Cardiac muscle cell (in vitro differentiated cells and primary cell): ENCODE measurements at regions not wholly inside any gene's neighbourhood (a gene's known extent, or its start where the extent isn't known, plus 50 kb on each side); places are given as distances from the start of the nearest gene placed in this dataset.
"Not testable (repeated sequence)": the region's sequence is repeated elsewhere in the genome, so short reads cannot be mapped to it uniquely, and the experiment has no call there.

Experiments used
- DNase-seq, 2 donors: peaks; one replicate each; pipeline versions ENCODE4 v3.0.0 to v3.0.0-alpha.2; 2010 to 2017; ENCODE audit warnings: low read depth in 1 of 2, low spot score in 1 of 2
- H3K27ac ChIP-seq: fragments of 200-600 bp; sonication (generic); 2 replicates; pipeline ENCODE4 v1.5.1; 2016
- H3K27me3 ChIP-seq: fragments of 200-600 bp; sonication (generic); 2 replicates; pipeline ENCODE4 v1.6.0; 2016; ENCODE audit warnings: control low read depth
- H3K36me3 ChIP-seq: fragments of 200-600 bp; sonication (generic); 2 replicates; pipeline ENCODE4 v1.5.1; 2016; ENCODE audit warnings: control low read depth
- H3K4me1 ChIP-seq: fragments of 200-600 bp; sonication (generic); 2 replicates; pipeline ENCODE4 v1.8.1; 2017; ENCODE audit warnings: low read depth, mild to moderate bottlenecking, mixed run types
- H3K4me3 ChIP-seq: fragments of 200-600 bp; sonication (generic); 2 replicates; pipeline ENCODE4 v1.5.1; 2016; ENCODE audit warnings: mild to moderate bottlenecking
- H3K9me3 ChIP-seq: fragments of 200-600 bp; sonication (generic); 2 replicates; pipeline ENCODE4 v1.5.1; 2017; ENCODE audit warnings: low read depth, mild to moderate bottlenecking, control low read depth
- CTCF ChIP-seq: IDR thresholded peaks from 2 replicates; pipeline ENCODE4 v1.5.1; 2012; ENCODE audit warnings: low read depth, mild to moderate bottlenecking, low read length

GRCh38 chr11:33443684-33444083 is 186.5 kb downstream of the HIPK3 start:
- Histone ChIP-seq H3K36me3 (no peaks in the 10 kb centered on the region), H3K27ac (no peak overlapping the region), H3K4me3 (no peak overlapping the region), H3K27me3 (no peaks in the 10 kb centered on the region), H3K9me3 (no peaks in the 10 kb centered on the region), H3K4me1 (no peaks in the 10 kb centered on the region)
- DNase-seq: no peak
- no peak for TF ChIP-seq CTCF

- no peak for TF ChIP-seq CTCF
- Histone ChIP-seq H3K4me3 (no peak overlapping the region), H3K27me3 (no peaks in the 10 kb centered on the region), H3K27ac (no peak overlapping the region), H3K4me1 (no peaks in the 10 kb centered on the region), H3K9me3 (no peaks in the 10 kb centered on the region), H3K36me3 (no peaks in the 10 kb centered on the region)
- DNase-seq: no peak
These were observed 181.1 kb downstream of the HIPK3 start for GRCh38 chr11:33438301-33438700.

- DNase-seq: no peak
- H3K36me3 ChIP-seq: no peaks in the 10 kb centered on the region
- no peaks in the 10 kb centered on the region for H3K4me1 ChIP-seq
- no peaks in the 10 kb centered on the region for H3K27me3 ChIP-seq
- H3K27ac ChIP-seq: no peak overlapping the region
- H3K9me3 ChIP-seq: no peaks in the 10 kb centered on the region
- H3K4me3 ChIP-seq: no peak overlapping the region
- TF ChIP-seq CTCF: no peak
These were observed 180.3 kb downstream of the HIPK3 start for GRCh38 chr11:33437529-33437928.

GRCh38 chr11:33435216-33435615 is 178.0 kb downstream of the HIPK3 start:
- H3K27me3 ChIP-seq: no peaks in the 10 kb centered on the region
- DNase-seq: no peak
- no peak overlapping the region for H3K27ac ChIP-seq
- TF ChIP-seq CTCF: no peak
- no peak overlapping the region for H3K4me3 ChIP-seq
- H3K9me3 ChIP-seq: no peaks in the 10 kb centered on the region
- H3K4me1 ChIP-seq: no peaks in the 10 kb centered on the region
- no peaks in the 10 kb centered on the region for H3K36me3 ChIP-seq

- no peak for TF ChIP-seq CTCF
- Histone ChIP-seq H3K36me3 (no peaks in the 10 kb centered on the region), H3K4me3 (no peak overlapping the region), H3K4me1 (no peaks in the 10 kb centered on the region), H3K27ac (no peak overlapping the region), H3K9me3 (no peaks in the 10 kb centered on the region), H3K27me3 (no peaks in the 10 kb centered on the region)
- DNase-seq: no peak
These were observed 177.1 kb downstream of the HIPK3 start for GRCh38 chr11:33434294-33434693.

- not testable (repeated sequence) for H3K9me3 ChIP-seq, H3K4me3 ChIP-seq, H3K27me3 ChIP-seq, H3K4me1 ChIP-seq, DNase-seq, H3K27ac ChIP-seq, H3K36me3 ChIP-seq
These were observed 171.3 kb downstream of the HIPK3 start for GRCh38 chr11:33428435-33428834.
